ENCODE measurements at regions not wholly inside any gene's neighbourhood (a gene's known extent, or its start where the extent isn't known, plus 50 kb on each side); places are given as distances from the start of the nearest gene placed in this dataset.

DNA sequence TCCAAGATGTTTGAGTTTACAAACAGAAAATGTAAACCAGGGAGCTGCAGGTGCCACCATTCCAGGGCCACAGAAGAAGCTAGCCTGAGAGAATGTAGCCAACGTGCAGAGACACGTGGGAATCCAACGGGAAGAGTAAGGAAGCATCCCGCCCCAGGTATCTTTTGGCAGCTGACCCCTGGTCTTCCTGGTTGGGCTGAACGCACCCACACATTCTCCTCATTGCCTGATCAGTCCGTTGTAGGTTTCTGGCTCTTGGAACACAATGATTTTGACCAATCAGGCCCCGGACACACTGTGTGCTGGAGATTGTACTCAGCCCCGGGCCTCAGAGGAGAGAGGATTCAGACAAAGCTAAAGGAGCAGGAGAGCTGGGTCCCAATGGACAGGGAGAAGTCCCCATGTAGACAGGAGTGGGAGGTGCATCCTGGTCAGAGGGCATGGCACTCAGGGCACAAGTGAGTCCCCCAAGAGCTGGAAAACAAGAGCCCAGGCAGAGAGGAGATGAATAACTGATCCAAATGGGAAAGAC is 102.3 kb downstream of the TPRA1 start:
- Histone ChIP-seq H3K27me3 (no peaks in the 10 kb centered on the region), H3K4me3 (no peak overlapping the region), H3K9me3 (no peaks in the 10 kb centered on the region), H3K27ac (no peak overlapping the region), H3K36me3 (no peaks in the 10 kb centered on the region), H3K4me1 (no peaks in the 10 kb centered on the region)
- intact Hi-C loops (cut with DNase I; ENCODE audit: low total_unique reads) = no loop called here
- no peak for DNase-seq (ENCODE audit: low spot score in 2 of 2)
- TF ChIP-seq POLR2AphosphoS5 (IDR thresholded peaks at IDR 0.05) (no peak), POLR2A (IDR thresholded peaks at IDR 0.05) (no peak), CTCF (IDR thresholded peaks at IDR 0.05) (no peak)

DNA sequence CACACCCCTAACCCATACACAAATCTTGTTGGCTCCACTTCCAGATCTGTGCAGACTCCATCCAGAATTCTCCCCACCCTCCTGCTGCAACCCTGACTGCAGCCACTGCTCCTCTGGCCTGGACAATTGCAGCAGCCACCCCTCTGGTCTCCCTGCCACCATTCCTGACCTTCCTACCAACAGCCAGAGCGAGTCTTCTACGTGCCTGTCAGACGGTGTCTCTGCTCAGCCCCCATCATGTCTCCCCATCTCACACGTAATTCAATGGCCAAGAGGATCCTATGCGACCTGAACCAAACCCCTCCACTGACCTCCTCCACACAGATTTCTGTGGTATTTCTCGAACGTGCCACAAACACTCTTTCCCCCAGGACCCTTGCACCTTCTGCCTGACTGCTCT is 103.3 kb downstream of the TPRA1 start:
- intact Hi-C loops (cut with DNase I; ENCODE audit: low total_unique reads) = no loop called here
- no peak for DNase-seq (ENCODE audit: low spot score in 2 of 2)

DNA sequence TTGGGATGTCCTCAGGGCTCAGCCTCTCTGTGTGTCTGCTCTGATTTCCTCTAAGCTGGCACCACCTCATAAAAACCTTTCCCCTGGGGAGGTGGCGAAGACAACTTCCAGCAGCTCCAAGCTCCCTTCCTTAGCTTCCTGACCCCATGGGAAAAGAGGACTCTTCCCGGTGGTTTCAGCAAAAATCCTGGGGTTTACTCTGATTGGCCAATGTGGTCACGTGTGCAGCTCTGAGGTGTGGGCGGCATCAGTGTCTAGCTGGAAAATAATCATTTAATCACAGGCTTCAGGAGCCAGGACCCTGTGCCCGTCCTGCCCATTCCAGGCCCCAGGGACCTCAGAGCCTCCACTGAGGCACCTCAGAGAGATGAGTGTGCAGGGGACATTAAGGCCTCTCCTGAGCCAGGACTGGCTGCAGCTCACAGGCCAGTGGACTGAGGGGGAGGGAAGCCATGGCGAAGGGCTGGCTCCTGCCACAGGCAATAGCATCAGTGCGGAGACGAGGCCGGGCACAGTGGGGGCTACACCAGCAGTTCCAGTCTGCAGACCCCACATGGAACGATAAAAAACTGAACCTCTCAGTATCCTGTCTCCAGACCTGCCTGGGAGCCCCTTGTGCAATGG is 104.1 kb downstream of the TPRA1 start:
- H3K36me3 ChIP-seq = no peaks in the 10 kb centered on the region
- H3K4me3 ChIP-seq = no peak overlapping the region
- no peaks in the 10 kb centered on the region for H3K9me3 ChIP-seq
- peak in 1 of 2 donors; percentile 12 for DNase-seq (ENCODE audit: low spot score in 2 of 2)
- H3K27ac ChIP-seq = no peak overlapping the region
- TF ChIP-seq POLR2A (IDR thresholded peaks at IDR 0.05) = no peak
- no peak for TF ChIP-seq CTCF (IDR thresholded peaks at IDR 0.05)
- TF ChIP-seq POLR2AphosphoS5 (IDR thresholded peaks at IDR 0.05) = no peak
- H3K4me1 ChIP-seq = no peaks in the 10 kb centered on the region
- no peaks in the 10 kb centered on the region for H3K27me3 ChIP-seq
- intact Hi-C loops (cut with DNase I; ENCODE audit: low total_unique reads) = no loop called here

More for the DNA sequence above, 103.3 kb downstream of the TPRA1 start:
- no peak overlapping the region for H3K27ac ChIP-seq
- TF ChIP-seq CTCF (IDR thresholded peaks at IDR 0.05) (no peak), POLR2AphosphoS5 (IDR thresholded peaks at IDR 0.05) (no peak), POLR2A (IDR thresholded peaks at IDR 0.05) (no peak)
- H3K4me1 ChIP-seq = no peaks in the 10 kb centered on the region
- H3K27me3 ChIP-seq = no peaks in the 10 kb centered on the region
- H3K36me3 ChIP-seq = no peaks in the 10 kb centered on the region
- no peaks in the 10 kb centered on the region for H3K9me3 ChIP-seq
- no peak overlapping the region for H3K4me3 ChIP-seq

- H3K36me3 ChIP-seq = no peaks in the 10 kb centered on the region
- no peak overlapping the region for H3K27ac ChIP-seq
- TF ChIP-seq POLR2AphosphoS5 (IDR thresholded peaks at IDR 0.05) = no peak
- no peak for TF ChIP-seq CTCF (IDR thresholded peaks at IDR 0.05)
- TF ChIP-seq POLR2A (IDR thresholded peaks at IDR 0.05) = no peak
- no peak for DNase-seq (ENCODE audit: low spot score in 2 of 2)
- H3K27me3 ChIP-seq = no peaks in the 10 kb centered on the region
- intact Hi-C loops (cut with DNase I; ENCODE audit: low total_unique reads) = no loop called here
- no peak overlapping the region for H3K4me3 ChIP-seq
- H3K9me3 ChIP-seq = no peaks in the 10 kb centered on the region
- H3K4me1 ChIP-seq = no peaks in the 10 kb centered on the region
Measured at GRCh38 chr3:127485396-127486170, 105.0 kb downstream of the TPRA1 start.

Measured in breast epithelium (tissue), 4 donors.